BE2C (cell line): ENCODE measurements at regions not wholly inside any gene's neighbourhood (a gene's known extent, or its start where the extent isn't known, plus 50 kb on each side); places are given as distances from the start of the nearest gene placed in this dataset.
"Not testable (repeated sequence)": the region's sequence is repeated elsewhere in the genome, so short reads cannot be mapped to it uniquely, and the experiment has no call there.

ENCODE experiments used
- DNase-seq: peaks from one replicate; pipeline ENCODE4 v3.0.0-alpha.2; 2020
- H3K27me3 ChIP-seq: fragments of 250-450 bp; sonication (Bioruptor Pico); 2 replicates; pipeline ENCODE4 v1.5.1; 2020; ENCODE audit warnings: mild to moderate bottlenecking
- H3K36me3 ChIP-seq: fragments of 250-450 bp; sonication (Bioruptor Pico); 2 replicates; pipeline ENCODE4 v1.5.1; 2020; ENCODE audit warnings: mild to moderate bottlenecking
- H3K4me1 ChIP-seq: fragments of 250-450 bp; sonication (Bioruptor Pico); 2 replicates; pipeline ENCODE4 v1.5.1; 2020
- H3K4me3 ChIP-seq: 2 replicates; pipeline ENCODE4 v1.5.1; 2011; ENCODE audit warnings: low read depth, low read length
- H3K9me3 ChIP-seq: fragments of 250-450 bp; sonication (Bioruptor Pico); 2 replicates; pipeline ENCODE4 v1.5.1; 2020
- CTCF ChIP-seq: IDR thresholded peaks from 2 replicates; pipeline ENCODE4 v1.5.1; 2012; ENCODE audit warnings: mild to moderate bottlenecking, low read depth, low read length

GRCh38 chr1:119191325-119191724 is 50.9 kb upstream of the WARS2 start:
- H3K36me3 ChIP-seq = no peaks in the 10 kb centered on the region
- H3K4me1 ChIP-seq = no peaks in the 10 kb centered on the region
- no peak for TF ChIP-seq CTCF
- no peaks in the 10 kb centered on the region for H3K9me3 ChIP-seq
- no peak overlapping the region for H3K4me3 ChIP-seq
- no peak for DNase-seq
- H3K27me3 ChIP-seq = no peaks in the 10 kb centered on the region

- no peak for DNase-seq
- no peaks in the 10 kb centered on the region for H3K36me3 ChIP-seq
- H3K9me3 ChIP-seq = no peaks in the 10 kb centered on the region
- no peak for TF ChIP-seq CTCF
- H3K27me3 ChIP-seq = no peaks in the 10 kb centered on the region
- H3K4me3 ChIP-seq = no peak overlapping the region
- H3K4me1 ChIP-seq = no peaks in the 10 kb centered on the region
Measured at GRCh38 chr1:119204197-119204960, 63.9 kb upstream of the WARS2 start.

- no peaks in the 10 kb centered on the region for H3K9me3 ChIP-seq
- H3K4me3 ChIP-seq = no peak overlapping the region
- H3K36me3 ChIP-seq = no peaks in the 10 kb centered on the region
- H3K4me1 ChIP-seq = no peaks in the 10 kb centered on the region
- no peaks in the 10 kb centered on the region for H3K27me3 ChIP-seq
- TF ChIP-seq CTCF = no peak
- no peak for DNase-seq
Measured at GRCh38 chr1:119204961-119205357, 64.5 kb upstream of the WARS2 start.

- DNase-seq = no peak
- no peak for TF ChIP-seq CTCF
- Histone ChIP-seq H3K27me3 (no peaks in the 10 kb centered on the region), H3K9me3 (no peaks in the 10 kb centered on the region), H3K36me3 (no peaks in the 10 kb centered on the region), H3K4me3 (no peak overlapping the region), H3K4me1 (no peaks in the 10 kb centered on the region)
Measured at GRCh38 chr1:119209061-119209460, 68.6 kb upstream of the WARS2 start.

GRCh38 chr1:119209596-119210295 is 69.3 kb upstream of the WARS2 start:
- TF ChIP-seq CTCF = no peak

GRCh38 chr1:119210296-119210649 is 69.8 kb upstream of the WARS2 start:
- H3K4me3 ChIP-seq = no peak overlapping the region
- TF ChIP-seq CTCF = no peak
- no peak for DNase-seq
- H3K9me3 ChIP-seq = no peaks in the 10 kb centered on the region
- H3K4me1 ChIP-seq = no peaks in the 10 kb centered on the region
- H3K27me3 ChIP-seq = no peaks in the 10 kb centered on the region
- H3K36me3 ChIP-seq = no peaks in the 10 kb centered on the region

More at GRCh38 chr1:119209596-119210295, 69.3 kb upstream of the WARS2 start:
- no peak for DNase-seq
- Histone ChIP-seq H3K4me3 (no peak overlapping the region), H3K27me3 (no peaks in the 10 kb centered on the region), H3K36me3 (no peaks in the 10 kb centered on the region), H3K4me1 (no peaks in the 10 kb centered on the region), H3K9me3 (no peaks in the 10 kb centered on the region)

GRCh38 chr1:119213213-119213612 is 72.8 kb upstream of the WARS2 start:
- not testable (repeated sequence) for H3K4me1 ChIP-seq, H3K9me3 ChIP-seq, DNase-seq, H3K36me3 ChIP-seq, H3K4me3 ChIP-seq, H3K27me3 ChIP-seq

- not testable (repeated sequence) for H3K27me3 ChIP-seq, H3K4me3 ChIP-seq, H3K4me1 ChIP-seq, H3K36me3 ChIP-seq, H3K9me3 ChIP-seq, DNase-seq
Measured at GRCh38 chr1:119214961-119215360, 74.5 kb upstream of the WARS2 start.
